CD4-positive, alpha-beta T cell treated with Interleukin-15 for 1 hour (primary cell): ENCODE measurements at regions not wholly inside any gene's neighbourhood (a gene's known extent, or its start where the extent isn't known, plus 50 kb on each side); places are given as distances from the start of the nearest gene placed in this dataset.

Experiments used
- DNase-seq: peaks from one replicate; pipeline ENCODE4 v3.0.0-alpha.2; 2020

DNA sequence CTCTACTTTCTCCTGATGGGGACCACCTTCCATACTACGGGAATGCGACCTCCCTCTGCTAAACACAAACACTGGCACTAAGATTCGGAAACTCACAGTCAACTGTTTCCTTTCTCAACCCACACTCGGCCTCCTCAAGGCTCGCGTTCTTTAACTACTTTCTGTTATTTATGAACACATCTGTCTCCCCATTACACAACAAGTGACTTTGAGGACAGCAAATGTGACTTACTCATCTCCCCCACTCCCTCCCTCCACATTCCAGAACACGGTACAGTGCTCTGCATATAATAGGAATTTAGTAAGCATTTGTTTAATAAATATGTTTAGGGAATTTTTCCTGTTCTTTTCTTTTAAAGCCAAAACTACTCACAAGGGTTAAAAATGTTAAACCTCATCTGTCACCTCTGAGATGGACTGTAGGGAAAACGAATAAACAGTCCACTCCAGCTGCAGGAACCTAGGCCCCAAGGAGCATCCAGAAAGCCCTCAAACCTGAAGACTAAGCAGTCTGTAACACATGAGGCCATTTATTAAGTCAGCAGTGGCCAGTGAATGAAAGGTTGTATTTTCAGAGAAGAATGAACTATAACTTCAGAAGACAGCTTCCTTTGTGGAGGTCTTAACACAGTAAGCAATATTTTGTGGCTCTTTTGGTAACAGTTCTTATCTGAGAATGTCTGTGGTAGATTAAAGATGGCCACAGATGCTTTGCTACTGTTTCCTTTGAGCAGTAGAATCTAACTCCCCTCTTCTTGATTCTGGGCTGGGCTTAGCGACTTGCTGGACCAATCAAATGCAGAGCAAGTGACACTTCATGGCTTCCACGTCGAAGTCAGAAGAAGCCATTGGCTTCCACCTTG is 209.6 kb upstream of the DTNBP1 start:
- DNase-seq, result no peak

DNA sequence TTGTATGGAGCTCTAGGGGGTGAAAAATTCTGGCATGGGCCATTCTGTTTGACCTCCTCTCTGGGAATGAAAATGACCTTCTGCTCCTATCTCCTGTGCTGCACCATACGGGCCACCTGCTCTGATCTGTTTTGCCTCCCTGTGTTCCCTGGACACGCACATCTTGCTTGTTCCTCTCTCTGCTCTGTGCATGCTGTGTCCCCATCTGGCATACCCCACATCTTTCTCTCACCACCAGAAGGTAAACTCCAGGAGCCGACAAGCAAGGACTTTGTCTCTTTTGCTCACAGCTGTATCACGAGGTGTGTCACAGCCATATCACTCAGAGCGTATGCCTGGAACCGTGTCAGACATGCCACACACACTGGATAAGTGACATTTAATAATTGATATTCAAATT is 208.4 kb upstream of the DTNBP1 start:
- no peak for DNase-seq

- DNase-seq, result no peak
Measured at GRCh38 chr6:15870333-15871043, 207.7 kb upstream of the DTNBP1 start.

DNA sequence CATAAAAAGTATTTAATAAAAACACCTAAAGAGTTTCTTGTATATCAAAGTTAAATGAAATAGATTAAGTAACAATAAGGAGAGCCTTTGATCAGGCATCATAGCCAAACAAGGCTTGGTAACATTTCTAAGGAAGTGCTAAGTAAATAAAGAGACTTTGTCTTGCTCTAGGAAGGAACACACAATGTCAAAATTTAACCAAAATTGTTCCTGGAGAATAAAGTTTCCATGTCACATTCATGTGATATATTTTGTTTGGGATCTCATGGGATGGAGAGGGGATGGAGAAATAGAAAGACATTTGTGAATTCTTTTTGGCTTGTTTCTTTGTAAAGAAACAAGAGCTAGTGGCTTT is 201.9 kb upstream of the DTNBP1 start:
- no peak for DNase-seq

- DNase-seq, result no peak
Measured at GRCh38 chr6:15864038-15864707, 201.3 kb upstream of the DTNBP1 start.

GRCh38 chr6:15862810-15863209 is 200.0 kb upstream of the DTNBP1 start:
- no peak for DNase-seq

DNA sequence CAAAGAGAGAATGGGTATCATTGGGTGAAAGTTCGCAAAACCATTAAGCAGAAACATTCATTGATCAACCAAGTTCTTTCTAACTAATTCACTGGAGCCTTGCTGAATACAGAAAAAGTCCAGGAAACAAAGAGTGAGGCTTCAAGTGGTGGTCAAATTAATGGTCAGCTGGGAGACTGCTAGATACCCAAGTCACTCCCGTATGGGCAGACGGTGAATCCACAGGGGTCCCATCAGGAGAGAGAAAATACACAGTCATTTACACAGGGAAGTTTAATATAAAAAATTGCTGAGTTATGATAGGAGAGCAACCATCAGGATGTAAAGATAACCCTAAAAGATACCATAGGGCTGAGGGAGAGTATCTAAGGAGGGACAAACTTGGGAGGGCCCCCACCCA is 198.7 kb upstream of the DTNBP1 start:
- no peak for DNase-seq

GRCh38 chr6:15854826-15855710 is 192.2 kb upstream of the DTNBP1 start:
- DNase-seq, result no peak

DNA sequence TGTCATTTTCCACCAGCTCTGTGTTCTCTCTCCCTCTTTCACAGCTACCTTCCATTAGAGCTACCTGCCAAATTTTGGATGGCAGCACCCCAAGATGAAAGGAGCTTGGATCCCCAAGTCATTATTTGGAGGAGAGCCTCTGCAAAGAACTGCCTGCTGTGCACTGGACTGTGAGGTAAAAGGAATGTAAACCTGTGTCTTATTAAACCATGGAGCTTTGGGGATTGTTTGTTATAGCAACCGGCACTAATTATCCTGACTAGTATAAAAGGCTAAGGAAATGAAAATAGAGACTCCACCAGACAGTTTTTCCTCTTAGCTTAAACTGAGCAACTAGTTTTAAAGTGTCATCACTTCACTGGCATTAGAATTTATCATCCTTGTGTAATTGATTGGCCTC is 191.6 kb upstream of the DTNBP1 start:
- DNase-seq, result no peak

GRCh38 chr6:15853259-15853658 is 190.4 kb upstream of the DTNBP1 start:
- no peak for DNase-seq

DNA sequence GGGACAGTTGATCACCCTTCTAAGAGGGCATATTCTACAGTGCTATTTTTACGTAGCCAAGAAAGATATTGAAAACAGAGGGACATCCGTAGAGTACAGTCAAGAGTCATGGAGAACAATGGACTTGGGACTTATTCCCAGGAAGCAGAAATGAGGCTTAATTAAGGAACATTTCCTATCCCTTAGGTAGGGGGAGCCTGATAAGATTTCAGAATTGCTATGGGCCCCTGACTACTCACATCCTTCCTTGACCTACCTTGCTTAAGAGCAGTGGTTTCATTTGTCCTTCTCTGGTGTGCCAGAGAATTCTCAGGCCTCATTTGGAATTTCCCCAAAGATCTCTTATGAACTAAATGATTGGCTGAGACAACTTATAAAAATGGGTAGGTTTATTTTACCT is 189.5 kb upstream of the DTNBP1 start:
- DNase-seq, result no peak

- no peak for DNase-seq
Measured at GRCh38 chr6:15849395-15849794, 186.6 kb upstream of the DTNBP1 start.

DNA sequence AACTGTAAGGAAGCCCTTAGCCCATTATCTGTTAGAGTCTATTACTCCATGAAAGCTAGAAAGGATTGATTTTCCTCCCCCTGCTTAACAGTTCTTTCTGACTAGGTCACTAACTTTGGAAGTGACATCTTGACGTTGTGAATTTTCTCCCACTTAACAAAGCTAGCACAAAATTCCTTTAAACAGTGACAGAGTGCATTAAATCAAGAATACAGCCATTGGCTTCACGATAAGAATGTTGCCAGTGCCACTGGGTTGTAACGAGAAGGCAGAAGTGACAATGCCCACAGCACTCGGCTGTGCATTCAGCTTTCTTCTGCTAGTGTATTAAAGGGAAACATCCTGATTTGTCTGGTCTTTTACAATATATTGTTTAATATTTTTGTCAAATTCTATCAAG is 182.7 kb upstream of the DTNBP1 start:
- no peak for DNase-seq

DNA sequence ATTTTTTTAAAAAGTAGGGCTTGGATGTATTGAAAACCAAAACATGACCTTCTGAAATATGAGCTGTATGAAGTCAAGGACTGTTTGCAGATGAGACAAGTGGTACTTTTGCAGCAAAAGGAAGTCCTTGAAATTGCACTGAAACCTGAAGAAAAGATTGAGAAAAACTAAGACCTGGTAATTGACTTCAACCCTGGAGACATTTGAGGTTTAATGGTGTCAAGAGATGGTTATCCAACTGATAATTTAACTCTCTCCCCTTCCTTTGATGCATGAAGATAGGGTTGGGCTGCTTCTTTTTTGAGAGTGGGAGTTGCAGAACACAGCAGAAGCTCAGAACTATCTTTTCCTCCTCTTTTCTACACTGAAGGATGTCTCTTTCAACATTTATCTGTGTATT is 180.9 kb upstream of the DTNBP1 start:
- DNase-seq, result no peak

GRCh38 chr6:15843226-15843625 is 180.4 kb upstream of the DTNBP1 start:
- DNase-seq, result no peak

DNA sequence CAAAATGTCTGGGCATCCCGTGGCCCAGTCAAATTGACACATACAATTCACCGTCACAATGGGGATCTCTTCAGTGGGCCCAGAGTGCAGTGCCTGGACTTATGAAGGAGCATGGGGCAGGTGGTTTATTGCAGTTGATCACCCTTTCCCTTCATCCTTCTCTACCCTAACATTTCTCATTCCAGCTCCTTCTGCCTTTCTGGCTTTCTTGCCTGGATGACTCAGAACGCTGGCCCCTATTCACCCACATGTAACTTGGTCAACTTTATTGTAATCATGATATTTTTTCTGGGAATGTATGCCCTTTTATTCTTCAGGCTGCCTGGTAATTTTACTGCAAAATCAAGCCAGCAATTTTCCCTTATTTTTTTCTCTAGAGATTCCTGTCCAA is 179.9 kb upstream of the DTNBP1 start:
- DNase-seq, result no peak

GRCh38 chr6:15841937-15842726 is 179.3 kb upstream of the DTNBP1 start:
- DNase-seq, result no peak

GRCh38 chr6:15839969-15840541 is 177.2 kb upstream of the DTNBP1 start:
- no peak for DNase-seq

GRCh38 chr6:15837205-15837604 is 174.4 kb upstream of the DTNBP1 start:
- no peak for DNase-seq

DNA sequence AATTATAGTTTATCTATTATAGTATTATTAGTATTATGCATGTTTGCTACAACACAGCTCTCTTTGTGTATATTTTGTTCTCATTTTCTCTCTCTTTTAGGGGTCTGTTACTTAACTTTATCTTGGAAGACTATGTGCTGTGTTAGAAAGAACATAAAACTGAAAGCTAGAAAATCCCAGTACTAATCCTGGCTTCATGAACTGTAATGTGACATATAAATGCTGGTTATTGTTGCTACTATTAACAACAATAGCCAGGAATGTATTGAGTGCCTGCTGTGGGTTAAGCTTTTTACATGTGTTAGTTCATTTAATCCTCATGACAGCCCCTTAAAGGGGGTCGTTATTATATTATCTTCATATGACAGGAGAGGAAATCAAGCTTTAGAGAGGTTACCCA is 170.0 kb upstream of the DTNBP1 start:
- DNase-seq, result no peak

DNA sequence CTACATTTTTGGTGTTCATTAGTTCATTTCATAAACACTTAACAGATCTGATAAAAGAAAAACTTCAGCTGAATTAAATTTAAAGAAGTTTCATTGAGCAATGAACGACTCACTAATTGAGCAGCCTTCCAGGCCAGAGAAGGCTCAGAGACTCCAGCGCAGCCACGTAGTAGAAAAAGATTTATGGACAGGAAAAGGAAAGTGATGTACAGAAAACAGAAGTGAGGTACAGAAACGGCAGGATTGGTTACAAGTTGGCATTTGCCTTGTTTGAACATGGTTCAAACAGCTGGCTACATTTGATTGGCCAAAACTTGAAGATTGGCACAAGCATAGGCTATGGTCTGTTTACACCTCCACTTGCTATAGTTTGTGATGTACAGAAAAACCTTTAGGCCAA is 166.3 kb upstream of the DTNBP1 start:
- no peak for DNase-seq
